ENCODE measurements at regions not wholly inside any gene's neighbourhood (a gene's known extent, or its start where the extent isn't known, plus 50 kb on each side); places are given as distances from the start of the nearest gene placed in this dataset.

DNA sequence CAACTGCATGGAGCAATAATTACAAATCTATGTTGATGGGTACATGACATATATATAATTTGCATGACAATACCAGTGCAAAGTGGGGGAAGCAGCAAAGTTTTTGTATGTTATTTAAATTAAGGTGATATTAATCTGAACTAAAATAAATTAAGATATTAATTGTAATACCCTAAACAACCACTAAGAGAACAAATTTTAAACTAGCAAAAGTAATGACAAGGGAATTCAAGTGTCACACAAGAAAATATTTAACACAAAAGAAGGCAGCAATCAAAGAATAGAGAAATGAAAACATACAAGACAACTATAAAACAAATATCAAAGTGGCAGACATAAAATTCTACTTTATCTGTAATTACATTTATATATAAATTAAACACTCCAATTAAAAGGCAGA is 2003.4 kb downstream of the MAT2B start:
- no peak for DNase-seq

DNA sequence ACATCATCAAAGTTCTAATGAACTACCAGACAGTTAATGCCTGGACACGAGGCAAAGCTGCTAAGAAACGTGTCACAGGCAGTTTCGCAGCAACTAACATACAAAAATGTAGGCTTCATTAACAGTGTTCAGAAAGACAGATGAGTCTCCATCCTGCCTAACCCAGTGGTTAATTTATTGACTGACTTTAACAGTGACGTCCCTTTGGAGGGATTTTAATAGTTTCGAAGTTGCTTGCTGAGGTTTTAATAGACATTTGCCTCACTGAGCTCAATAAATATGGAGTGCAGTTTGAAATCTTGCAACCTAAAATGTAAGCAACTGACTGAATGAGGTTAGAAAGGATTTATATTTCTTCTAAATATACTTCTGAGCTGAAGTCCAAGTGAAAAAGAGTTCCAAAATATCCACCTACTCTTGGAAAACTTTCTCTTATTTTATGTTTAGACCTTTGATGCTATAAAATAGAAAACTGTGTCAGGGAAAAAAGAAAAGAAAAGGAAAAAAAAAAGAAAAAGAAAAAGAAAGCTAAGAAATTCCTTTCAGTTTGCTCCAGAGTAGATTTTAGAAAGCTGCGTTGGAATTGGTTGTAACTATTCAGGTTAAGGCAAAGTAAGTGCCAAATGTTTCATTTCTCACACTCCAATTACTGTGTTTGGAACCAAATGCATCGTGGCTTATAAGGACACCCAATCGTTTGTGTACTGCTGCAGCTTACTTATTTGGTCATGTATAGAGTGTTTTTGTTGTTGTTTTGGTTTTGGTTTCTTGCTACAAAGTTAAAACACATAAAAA is 2016.6 kb downstream of the MAT2B start:
- DNase-seq, result no peak

DNA sequence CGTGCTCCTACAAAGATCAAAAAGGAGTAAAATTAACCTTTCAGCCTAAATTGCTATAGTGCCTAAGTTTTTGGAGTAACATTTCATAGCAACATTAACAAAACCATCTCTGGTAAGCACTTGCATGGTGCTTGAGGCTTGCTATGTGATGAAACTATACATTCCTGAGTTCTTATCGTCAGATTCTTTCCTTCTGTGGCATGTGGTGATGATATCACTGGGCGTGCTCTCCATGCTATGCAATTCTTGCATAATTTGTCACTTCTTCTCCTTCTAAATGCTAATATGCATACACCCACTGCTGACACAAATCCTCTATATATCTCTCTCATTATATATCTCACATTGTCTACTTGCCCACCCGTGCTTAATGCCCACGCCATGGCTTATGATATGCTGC is 2019.9 kb downstream of the MAT2B start:
- no peak for DNase-seq

DNA sequence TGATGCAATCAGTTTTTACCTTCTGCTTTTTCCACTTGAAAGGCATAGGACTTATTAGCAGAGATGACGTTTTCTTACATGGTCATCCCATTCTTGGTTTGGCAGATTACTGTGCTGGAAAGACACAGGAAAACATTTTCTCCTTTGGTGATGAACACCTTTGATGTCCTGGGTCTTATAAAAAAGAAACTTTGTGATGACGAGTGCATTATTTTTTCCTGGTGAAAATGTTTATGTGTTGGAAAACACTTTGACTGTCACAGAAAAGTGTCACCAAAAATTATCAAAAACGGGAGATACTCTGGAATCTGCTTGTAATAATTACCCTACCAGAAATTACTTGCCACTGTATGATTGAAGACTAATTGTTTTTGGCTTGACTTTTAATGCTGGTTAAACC is 2020.9 kb downstream of the MAT2B start:
- DNase-seq, result no peak

DNA sequence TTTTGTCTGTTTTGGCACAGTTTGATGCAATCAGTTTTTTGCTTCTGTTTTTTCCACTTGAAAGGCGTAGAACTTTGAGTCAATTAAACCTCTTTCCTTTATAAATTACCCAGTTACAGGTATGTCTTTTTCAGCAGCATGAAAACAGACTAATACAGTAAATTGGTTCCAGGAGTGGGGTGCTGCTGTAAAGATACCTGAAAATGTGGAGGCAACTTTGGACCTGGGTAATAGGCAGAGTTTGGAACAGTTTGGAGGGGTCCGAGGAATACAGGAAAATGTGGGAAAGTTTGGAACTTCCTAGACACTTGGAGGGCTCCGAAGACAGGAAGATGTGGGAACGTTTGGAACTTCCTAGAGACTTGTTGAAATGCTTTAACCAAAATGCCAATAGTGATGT is 2022.2 kb downstream of the MAT2B start:
- DNase-seq, result no peak

DNA sequence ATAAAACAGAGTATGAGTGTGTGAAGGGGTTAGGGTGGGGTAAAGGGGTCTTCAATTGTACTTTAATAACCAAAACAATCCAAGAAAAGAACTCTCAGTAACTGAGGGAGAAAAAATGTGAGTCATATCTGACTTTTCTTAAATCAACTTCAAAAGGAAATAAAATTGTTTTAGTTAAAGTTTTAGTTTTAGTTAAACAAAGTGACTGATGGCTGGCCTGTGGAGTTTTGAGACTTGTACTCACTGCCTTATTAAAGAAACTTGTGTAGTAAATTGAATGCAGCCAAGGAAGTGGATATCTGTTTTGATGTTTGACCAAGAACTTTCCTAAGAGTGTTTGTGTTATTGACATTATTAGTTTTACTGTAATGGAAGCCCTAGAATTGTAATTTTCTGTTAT is 2032.6 kb downstream of the MAT2B start:
- no peak for DNase-seq

DNA sequence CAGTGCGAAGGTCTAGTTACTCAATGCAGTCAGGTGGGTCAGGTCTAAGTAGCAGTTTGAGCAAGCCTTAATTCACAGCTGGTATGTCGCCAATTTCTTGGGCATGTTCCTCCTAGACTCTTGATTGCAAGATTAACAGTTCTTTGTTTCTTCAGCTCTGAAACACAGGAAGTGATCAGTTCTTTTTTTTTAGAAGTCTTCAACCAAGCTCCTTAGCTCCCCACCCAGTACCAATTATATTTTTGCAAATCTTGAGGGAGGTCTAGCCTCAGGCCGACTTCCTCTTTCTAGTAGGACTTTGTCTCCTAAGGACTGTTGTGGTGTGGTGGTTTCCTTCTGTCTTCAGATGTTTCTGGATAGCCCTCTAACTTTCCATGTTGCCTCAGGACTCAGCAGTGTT is 2054.2 kb downstream of the MAT2B start:
- peak; percentile 33 for DNase-seq

DNA sequence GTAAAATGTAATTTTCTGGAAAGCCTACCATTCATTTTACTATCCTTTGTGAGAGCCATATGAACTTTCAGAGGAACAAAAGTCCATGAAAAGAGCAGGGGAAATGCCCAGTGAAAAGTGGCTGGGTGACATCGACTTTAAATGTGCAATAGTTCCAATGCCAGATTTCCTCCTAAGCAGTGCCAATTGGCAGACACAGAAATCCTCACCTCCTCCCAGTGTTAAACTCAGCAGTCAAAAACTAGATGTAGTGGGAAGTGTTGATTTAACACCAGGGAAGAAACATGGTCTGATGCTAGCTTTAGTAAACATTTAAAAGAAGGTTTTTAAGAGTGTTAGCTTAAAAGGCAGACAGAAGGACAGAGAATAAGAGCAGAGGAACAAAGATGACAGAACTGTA is 2055.2 kb downstream of the MAT2B start:
- DNase-seq, result no peak

DNA sequence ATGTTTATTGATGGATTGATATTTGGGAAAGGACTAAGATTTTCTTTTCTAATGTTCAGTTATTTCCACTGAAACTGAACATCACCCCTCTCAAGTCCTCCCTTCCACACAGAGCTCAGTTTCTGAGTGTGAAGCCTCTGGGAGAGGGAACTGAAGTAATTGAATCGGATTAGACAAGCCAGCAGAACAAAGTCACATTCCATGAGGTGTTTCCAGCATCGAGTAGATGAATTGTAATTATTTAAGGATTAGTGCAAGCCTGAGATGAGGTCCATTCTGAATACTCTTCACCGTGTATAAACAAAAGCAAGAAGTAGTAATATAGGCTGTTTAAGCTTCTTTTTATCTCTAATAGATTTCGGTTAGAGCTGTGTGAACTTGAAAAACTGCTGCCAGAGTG is 2060.5 kb downstream of the MAT2B start:
- DNase-seq, result no peak

DNA sequence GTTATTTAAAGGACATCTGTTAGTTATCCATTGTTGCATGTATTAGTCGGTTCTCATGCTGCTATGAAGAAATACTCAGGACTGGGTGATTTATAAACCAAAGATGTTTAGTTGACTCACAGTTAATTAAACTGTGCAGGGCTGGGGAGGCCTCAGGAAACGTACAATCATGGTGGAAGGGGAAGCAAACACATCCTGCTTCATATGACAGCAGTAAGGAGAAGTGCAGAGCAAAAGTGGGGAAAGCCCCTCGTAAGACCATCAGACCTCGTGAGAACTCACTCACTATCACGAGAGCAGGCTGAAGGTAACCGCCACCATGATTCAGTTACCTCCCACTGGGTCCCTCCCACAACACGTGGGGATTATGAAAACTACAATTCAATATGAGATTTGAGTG is 2064.1 kb downstream of the MAT2B start:
- DNase-seq, result no peak

DNA sequence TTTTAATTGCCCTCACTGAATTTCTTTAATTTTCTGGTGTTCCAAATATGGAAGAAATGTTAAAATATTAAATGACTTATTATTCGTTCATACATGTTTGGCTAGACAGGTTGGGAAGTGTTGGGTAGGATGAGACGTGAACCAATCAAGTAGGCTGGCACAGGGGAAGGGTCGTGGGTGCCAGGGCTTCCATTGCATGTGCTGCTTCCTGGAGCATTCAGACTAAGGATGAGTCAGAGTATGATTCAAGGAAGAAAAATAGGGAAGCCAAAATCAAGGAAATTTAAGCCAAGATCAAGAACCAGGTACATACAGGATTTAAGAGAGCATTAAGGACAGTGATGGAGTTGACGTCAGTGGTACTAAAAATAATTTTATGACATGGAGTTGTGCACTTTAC is 2068.0 kb downstream of the MAT2B start:
- DNase-seq, result no peak

DNA sequence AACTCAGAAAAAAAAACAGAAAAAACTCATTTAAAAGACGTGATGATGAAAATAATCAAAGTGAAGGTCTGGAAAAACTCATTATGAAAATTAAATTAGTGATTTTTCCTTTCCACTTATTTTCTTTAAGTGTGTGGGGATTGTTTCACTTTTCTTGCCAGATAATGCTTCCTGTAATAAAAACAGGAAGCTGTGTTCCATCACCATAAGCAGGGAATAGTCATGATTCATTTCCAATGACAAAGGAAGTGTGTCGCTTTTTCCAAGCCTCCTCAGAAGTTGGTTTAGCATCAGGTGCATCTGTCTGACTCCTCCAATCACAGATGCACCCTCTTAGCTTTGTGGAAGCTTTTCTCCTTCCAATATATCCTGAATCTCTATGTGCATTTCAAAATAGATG is 2068.7 kb downstream of the MAT2B start:
- no peak for DNase-seq

DNA sequence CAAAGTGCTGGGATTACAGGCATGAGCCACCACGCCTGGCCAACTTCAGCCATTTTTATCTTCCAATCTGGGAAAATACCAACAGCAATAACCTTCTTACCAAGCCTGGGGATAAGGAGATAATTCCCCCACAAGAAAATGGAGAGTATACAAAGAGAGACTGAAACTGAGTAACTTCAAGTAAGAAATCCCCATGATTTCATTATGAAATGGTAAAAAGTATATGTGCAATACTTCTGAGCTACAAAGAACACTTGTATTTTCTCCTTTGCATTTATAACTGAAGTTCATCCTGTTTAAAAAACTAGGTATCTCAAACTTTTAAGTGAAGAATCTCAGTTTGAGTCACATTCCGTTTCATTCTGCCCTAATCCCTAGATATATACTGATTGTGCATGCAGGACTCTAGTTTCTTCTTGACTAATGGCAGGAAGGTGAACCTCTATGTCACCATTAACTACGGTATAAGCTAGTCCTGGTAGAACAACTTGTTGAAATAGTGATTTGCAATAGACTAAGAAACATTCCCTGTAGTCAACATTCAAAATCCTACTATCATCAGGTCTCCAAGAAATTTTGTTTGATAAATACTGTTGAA is 2071.4 kb downstream of the MAT2B start:
- no peak for DNase-seq

DNA sequence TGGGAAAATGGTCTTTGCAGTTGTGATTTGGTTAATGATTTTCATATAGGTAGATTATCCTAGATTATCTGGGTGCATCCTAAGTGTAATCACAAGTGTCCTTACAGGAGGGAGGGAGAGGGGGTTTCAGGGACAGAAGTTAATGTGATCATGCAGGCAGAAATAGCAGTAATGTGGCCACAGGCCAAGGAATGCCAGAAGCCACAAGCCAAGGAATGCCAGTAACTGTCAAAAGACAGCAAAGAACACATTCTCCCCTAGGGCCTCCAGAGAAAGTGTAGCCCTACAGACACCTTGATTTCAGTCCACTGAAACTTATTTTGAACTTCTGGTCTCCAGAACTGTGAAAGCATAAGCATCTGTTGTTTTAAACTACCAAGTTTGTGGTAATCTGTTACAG is 2074.5 kb downstream of the MAT2B start:
- no peak for DNase-seq

DNA sequence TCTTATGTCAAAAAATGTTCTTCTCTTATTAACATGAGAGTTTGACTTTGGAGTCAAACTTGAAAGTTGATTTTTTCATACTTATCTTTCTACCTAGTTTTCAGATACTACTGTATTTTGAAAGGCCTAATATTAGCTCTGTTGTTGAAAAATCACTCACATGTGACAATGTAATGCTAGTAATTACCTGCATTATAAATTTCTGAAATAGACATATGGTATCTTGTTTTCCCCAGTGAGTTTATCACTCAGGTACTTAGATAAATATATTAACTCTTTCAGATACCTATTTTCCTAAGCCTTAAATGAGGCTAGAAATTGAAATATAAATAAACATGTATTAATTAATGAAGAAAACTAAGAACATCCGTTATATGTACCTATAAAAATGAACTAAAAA is 2089.3 kb downstream of the MAT2B start:
- no peak for DNase-seq

DNA sequence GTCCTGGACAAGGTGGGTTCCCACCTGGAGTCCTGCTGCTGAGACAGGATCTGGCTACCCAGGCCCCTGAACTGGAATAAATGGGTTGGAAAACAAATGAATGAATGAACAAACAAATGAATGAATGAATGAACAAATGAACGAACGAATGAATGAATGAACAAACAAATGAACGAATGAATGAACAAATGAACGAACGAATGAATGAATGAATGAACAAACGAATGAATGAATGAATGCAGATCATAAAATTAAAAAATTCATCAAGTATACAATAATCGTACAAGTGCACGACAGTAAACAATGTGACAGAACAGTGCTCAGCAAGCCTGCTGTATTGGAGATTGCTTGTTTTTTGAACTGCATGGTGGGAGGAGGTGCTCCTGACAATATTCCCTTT is 2097.1 kb downstream of the MAT2B start:
- DNase-seq, result no peak

DNA sequence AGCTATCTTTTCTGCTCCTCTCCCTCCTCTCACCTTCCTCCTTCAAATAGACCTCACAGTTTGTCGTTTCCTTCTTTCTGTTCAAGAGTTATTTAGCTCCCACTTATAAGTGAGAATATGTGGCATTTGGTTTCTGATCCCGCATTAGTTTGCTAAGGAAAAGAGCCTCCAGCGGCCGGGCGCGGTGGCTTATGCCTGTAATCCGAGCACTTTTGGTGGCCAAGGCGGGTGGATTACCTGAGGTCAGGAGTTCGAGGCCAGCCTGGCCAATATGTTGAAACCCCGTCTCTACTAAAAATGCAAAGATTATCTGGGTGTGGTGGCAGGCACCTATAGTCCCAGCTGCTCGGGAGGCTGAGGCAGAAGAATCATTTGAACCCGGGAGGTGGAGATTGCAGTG is 2101.6 kb downstream of the MAT2B start:
- no peak for DNase-seq

DNA sequence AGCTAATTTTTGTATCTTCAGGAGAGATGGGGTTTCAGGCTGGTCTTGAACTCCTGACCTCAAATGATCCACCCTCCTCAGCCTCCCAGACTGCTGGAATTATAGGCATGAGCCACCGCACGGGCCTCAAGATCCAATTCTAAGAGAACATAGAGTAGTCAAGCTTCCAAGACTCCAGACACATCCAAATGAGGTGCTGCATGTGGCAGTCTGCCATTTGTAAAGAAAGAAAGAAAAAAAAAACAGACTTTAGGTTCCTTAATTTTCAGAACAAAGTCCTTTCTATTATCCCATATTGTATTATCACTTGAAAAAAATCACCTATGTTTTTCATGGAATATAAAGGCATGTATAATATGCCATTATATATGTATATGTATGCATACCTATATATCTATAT is 2104.5 kb downstream of the MAT2B start:
- DNase-seq, result no peak

DNA sequence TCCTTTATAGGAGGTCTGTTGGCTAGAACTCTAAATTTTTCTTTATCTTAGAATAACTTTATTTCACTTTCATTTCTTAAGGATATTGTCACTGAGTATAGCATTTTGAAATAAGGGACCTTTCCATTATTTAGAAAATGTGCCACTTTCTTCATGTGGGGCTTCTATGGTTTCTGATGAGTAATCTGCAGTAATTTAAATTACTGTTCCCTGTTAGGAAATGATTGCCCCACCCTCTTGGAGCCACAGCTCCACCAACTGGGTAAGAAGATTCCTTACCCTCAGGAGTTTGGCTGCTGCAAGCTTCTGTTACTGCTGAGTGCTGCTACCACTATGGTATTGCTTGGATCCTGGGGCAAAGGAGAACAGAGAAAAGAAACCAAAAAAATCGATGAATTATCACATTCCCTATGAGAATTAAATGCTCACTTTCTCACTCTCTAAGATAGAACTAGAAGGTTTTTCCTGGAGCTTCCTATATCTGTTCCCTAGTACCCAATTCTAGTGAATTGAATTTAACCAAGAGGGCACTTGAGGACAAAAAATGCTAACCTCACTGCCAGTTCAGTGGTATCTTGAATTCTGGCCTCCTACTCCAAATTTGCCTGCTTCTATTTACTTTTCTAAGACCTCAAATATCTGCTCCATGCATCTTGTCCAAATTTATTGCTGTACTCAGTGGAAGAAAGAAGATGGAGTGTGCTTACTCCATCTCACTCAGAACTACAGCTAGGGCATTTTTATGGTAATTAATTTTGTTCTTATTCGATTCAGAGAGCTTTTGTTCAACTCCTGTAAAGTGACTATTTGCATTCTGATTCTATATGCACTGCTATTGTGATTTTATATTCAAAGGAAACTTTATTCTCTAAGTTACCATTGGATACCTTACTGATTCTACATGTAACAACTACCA is 2111.3 kb downstream of the MAT2B start:
- DNase-seq, result no peak

DNA sequence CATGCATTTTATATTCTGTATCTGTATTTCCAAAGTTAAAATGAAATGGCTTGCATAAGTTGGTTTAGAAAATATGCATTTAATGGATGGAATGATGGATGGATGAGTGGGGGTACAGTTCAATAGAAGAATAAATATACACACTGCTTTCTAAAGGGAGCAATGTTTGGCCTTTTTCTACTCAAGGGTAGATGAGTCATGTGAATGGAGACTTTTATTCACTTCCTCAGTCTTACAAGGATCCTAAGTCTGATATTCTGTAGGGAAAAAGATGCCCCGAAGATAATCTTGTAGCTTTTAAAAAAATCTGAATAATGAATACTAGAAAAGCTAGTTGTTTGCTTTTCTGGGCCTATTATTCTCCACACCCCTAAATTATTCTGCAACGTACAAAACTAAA is 2112.1 kb downstream of the MAT2B start:
- no peak for DNase-seq

DNA sequence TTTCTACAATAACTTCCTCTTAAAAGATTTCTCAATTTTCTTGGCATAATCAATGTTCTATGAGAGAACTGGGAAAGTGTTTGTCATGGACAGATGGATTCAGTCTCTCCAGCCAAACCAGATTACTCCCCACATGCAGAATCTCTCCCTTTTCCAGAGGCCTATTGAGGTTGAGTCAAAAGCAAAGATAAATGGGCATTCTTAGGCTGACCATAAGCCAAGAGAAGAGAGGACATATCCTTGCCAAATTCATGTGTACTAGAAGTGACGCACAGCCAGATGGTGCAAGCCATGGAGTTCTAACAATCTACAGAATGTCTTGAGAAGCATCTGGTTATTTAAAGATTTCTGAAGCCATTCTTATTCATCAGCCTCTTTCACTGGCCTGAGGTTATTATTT is 2115.0 kb downstream of the MAT2B start:
- DNase-seq, result no peak

DNA sequence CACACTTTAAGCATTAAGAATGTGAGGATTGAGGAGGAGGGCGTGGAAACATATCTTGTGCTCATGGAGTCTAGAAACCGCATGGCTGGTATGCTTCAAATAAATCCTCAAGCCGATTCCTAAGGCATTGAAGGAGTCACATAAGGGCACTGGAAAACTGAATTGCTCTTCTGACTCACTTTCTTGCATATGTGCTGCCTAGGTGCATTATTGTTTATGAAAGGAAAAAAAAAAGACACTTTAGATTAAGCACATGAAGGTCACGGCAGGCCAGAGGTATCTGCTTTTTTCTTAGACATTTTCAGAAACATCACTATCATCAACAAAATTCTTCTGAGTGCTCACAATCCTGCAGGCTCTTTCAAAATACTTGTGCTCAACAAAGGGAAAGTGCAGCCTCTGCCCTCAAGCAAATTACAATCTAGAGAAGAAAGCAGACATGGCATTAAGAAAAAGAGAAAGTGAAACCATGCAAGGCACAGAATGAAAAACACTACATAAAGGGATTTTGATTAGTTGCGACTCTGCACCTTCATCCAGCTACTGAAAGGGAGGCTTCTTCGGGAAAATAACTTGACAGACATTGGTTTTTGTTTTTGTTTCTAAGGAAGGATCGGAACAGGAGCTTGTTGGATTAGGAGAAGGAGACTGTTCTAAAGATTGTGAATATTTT is 2117.6 kb downstream of the MAT2B start:
- no peak for DNase-seq

DNA sequence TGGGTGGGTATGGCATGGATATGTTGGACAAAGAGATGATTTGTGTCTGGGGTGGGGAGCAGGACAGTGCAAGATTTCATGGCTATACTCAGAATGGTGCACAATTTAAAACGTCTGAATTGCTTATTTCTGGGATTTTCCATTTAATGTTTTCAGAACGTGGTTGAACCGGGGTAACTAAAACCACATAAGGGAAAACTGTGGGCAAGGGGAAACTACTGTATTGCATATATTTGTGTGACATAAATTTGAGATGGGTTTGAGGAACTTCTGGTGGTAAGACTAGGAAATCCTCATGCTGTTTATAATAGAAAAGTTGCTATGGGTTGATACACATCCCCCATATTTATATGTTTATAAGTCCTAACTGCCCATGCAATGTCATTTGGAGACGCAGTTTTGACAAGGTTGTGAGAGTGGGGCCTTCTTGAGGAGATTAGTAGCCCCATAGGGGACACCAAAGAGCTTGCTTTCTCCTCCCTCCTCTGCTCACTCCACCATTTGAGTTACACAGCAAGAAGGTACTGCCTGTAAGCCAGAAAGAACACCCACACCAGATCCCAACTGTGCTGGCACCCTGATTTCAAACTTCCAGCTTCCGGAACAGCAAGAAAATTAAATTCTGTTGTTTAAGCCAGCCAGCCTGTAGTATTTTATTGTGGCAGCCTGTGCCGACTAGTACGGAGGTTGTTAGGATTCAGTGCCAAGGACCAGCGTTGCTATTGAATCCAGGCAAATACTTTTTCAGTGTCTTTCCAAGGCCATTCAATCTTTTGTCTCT is 2118.9 kb downstream of the MAT2B start:
- DNase-seq, result no peak
